Stomach (tissue), 8 donors: ENCODE measurements at regions not wholly inside any gene's neighbourhood (a gene's known extent, or its start where the extent isn't known, plus 50 kb on each side); places are given as distances from the start of the nearest gene placed in this dataset.

ENCODE experiments used
- DNase-seq, 2 donors: peaks; one replicate each; pipeline versions ENCODE4 v3.0.0 to v3.0.0-alpha.2; 2013 to 2019
- H3K27ac ChIP-seq, 5 donors: fragments of 200-600 bp in 4 of 5; sonication (generic) in 4 of 5; one replicate each; pipeline ENCODE4 v1.5.1; 2013 to 2019; ENCODE audit warnings: mild to moderate bottlenecking in 1 of 5, moderate library complexity in 1 of 5
- H3K27me3 ChIP-seq, 3 donors: fragments of 200-600 bp; sonication (generic); one replicate each; pipeline ENCODE4 v1.5.1; 2017 to 2019; ENCODE audit warnings: mixed run types in 1 of 3
- H3K36me3 ChIP-seq, 4 donors: fragments of 200-600 bp; sonication (generic); 1 replicate in 3 of 4; 2 replicates in 1 of 4; pipeline ENCODE4 v1.5.1; 2016 to 2019
- H3K4me1 ChIP-seq, 4 donors: fragments of 200-600 bp; sonication (generic); one replicate each; pipeline ENCODE4 v1.5.1; 2016 to 2019
- H3K4me3 ChIP-seq, 4 donors: fragments of 200-600 bp; sonication (generic) in 3 of 4; one replicate each; pipeline ENCODE4 v1.5.1; 2016 to 2019; ENCODE audit warnings: mild to moderate bottlenecking in 1 of 4
- H3K9me3 ChIP-seq, 4 donors: fragments of 200-600 bp; sonication (generic); one replicate each; pipeline ENCODE4 v1.5.1; 2016 to 2019
- CTCF ChIP-seq, 7 experiments: fragments of 450-650 bp in 4 of 7; fragments of 200-600 bp in 3 of 7; sonication (generic) in 3 of 7; IDR thresholded peaks; one replicate each; pipeline ENCODE4 v1.5.1; 2016 to 2019; ENCODE audit warnings: antibody characterized with exemption in 7 of 7, control low read depth in 2 of 7, mild to moderate bottlenecking in 1 of 7
- EP300 ChIP-seq: sonication (generic); formaldehyde crosslinking; IDR thresholded peaks from one replicate; pipeline ENCODE4 v1.6.1; 2017; ENCODE audit warnings: antibody characterized with exemption
- POLR2A ChIP-seq, 4 donors: fragments of 450-650 bp; IDR thresholded peaks; one replicate each; pipeline ENCODE4 v1.6.1; 2016; ENCODE audit warnings: antibody characterized with exemption in 4 of 4, control low read depth in 2 of 4, mild to moderate bottlenecking in 1 of 4, moderate library complexity in 1 of 4
- POLR2AphosphoS5 ChIP-seq, 3 donors: sonication (generic); formaldehyde crosslinking; IDR thresholded peaks; one replicate each; pipeline ENCODE4 v1.6.1; 2016; ENCODE audit warnings: antibody characterized with exemption in 3 of 3
- WGBS, 5 donors: extraction: QIAGEN DNeasy Blood & Tissue Kit in 3 of 5; methylation state at CpG; one replicate each; pipeline versions ENCODE4 v1.1.5 to v1.1.7; 2013 to 2018; 5-methylcytosine and 5-hydroxymethylcytosine counted together
- intact Hi-C: fragments of 100-400 bp; cut with DNase I; formaldehyde crosslinking; loops from one replicate; pipeline ENCODE4 v1.15.1; 2023; ENCODE audit warnings: low total_unique reads
- donor health status: healthy with polysubstance abuse.
- donor health status: Bipolar disorder and iron deficiency.
- donor health status: healthy.

GRCh38 chr7:48718731-48719378 lies 205.5 kb upstream of the CDC14C start:
- no peak overlapping the region for H3K4me3 ChIP-seq
- no peaks in the 10 kb centered on the region for H3K27me3 ChIP-seq
- no peaks in the 10 kb centered on the region for H3K4me1 ChIP-seq
- WGBS, 5 donors, result 54 to 72% (median 70%) methylated on average over 2 of the region's 2 CpGs
- TF ChIP-seq POLR2A (IDR thresholded peaks at IDR 0.05) (no peak), CTCF (IDR thresholded peaks at IDR 0.05) (no peak), EP300 (no peak), POLR2AphosphoS5 (IDR thresholded peaks at IDR 0.05) (no peak)
- no peak overlapping the region for H3K27ac ChIP-seq
- H3K9me3 ChIP-seq, result peaks cover 0 to 4% (median 0%) of the 10 kb centered on the region in 4 donors
- no peaks in the 10 kb centered on the region for H3K36me3 ChIP-seq
- intact Hi-C loops, result no loop called here
- no peak for DNase-seq

- 61 to 85% (median 75%) methylated on average over 3 of the region's 3 CpGs for WGBS, 5 donors
- H3K27ac ChIP-seq, result no peak overlapping the region
- no peak for TF ChIP-seq POLR2A (IDR thresholded peaks at IDR 0.05)
- no peak for TF ChIP-seq POLR2AphosphoS5 (IDR thresholded peaks at IDR 0.05)
- TF ChIP-seq EP300, result no peak
- TF ChIP-seq CTCF (IDR thresholded peaks at IDR 0.05), result no peak
- H3K27me3 ChIP-seq, result no peaks in the 10 kb centered on the region
- no peak for DNase-seq
- H3K4me3 ChIP-seq, result no peak overlapping the region
- no peaks in the 10 kb centered on the region for H3K4me1 ChIP-seq
- peaks cover 0 to 9% (median 2%) of the 10 kb centered on the region in 4 donors for H3K9me3 ChIP-seq
- H3K36me3 ChIP-seq, result no peaks in the 10 kb centered on the region
- intact Hi-C loops, result no loop called here
Observed at GRCh38 chr7:48728799-48729198, 195.5 kb upstream of the CDC14C start.

- no peak for DNase-seq
- TF ChIP-seq POLR2A (IDR thresholded peaks at IDR 0.05) (no peak), POLR2AphosphoS5 (IDR thresholded peaks at IDR 0.05) (no peak), EP300 (no peak)
- peaks cover 6 to 29% (median 23%) of the 10 kb centered on the region in 4 donors for H3K9me3 ChIP-seq
- intact Hi-C loops, result no loop called here
- H3K36me3 ChIP-seq, result no peaks in the 10 kb centered on the region
- no peaks in the 10 kb centered on the region for H3K27me3 ChIP-seq
- H3K4me3 ChIP-seq, result no peak overlapping the region
- H3K4me1 ChIP-seq, result no peaks in the 10 kb centered on the region
- WGBS, 5 donors, result 59 to 78% (median 63%) methylated on average over 4 of the region's 4 CpGs
- H3K27ac ChIP-seq, result no peak overlapping the region
Observed at GRCh38 chr7:48734695-48735406, 189.5 kb upstream of the CDC14C start.

GRCh38 chr7:48741545-48741944 lies 182.8 kb upstream of the CDC14C start:
- H3K4me3 ChIP-seq, result no peak overlapping the region
- H3K4me1 ChIP-seq, result no peaks in the 10 kb centered on the region
- H3K27me3 ChIP-seq, result no peaks in the 10 kb centered on the region
- WGBS, 5 donors, result 27 to 45% (median 37%) methylated on average over 1 of the region's 1 CpG
- no peak overlapping the region for H3K27ac ChIP-seq
- H3K36me3 ChIP-seq, result no peaks in the 10 kb centered on the region
- no peak for TF ChIP-seq EP300
- no peak for TF ChIP-seq POLR2AphosphoS5 (IDR thresholded peaks at IDR 0.05)
- no peak for TF ChIP-seq POLR2A (IDR thresholded peaks at IDR 0.05)
- TF ChIP-seq CTCF (IDR thresholded peaks at IDR 0.05), result no peak
- peaks cover 6 to 25% (median 21%) of the 10 kb centered on the region in 4 donors for H3K9me3 ChIP-seq
- intact Hi-C loops, result no loop called here
- no peak for DNase-seq
